Calu3 (cell line): ENCODE measurements at regions not wholly inside any gene's neighbourhood (a gene's known extent, or its start where the extent isn't known, plus 50 kb on each side); places are given as distances from the start of the nearest gene placed in this dataset.

ENCODE experiments used
- BruUV-seq: library from RNA; stranded (reverse); fragments of 400-500 nt; replicated peaks from 2 replicates; lab custom pipeline; 2021; lab: Mats Ljungman, UMichigan
- CTCF ChIA-PET: fragments of 300-600 bp; sonication (Branson Sonifier 250); formaldehyde crosslinking; loops from one replicate; lab custom pipeline; 2022; ENCODE audit warnings: antibody characterized with exemption; lab: Charles Lee
- DNase-seq: peaks from one replicate; pipeline ENCODE4 v3.0.0; 2022
- H3K27ac Mint-ChIP-seq: one replicate; pipeline ENCODE4 v1.8.0; 2022; ENCODE audit warnings: mixed read lengths; ENCODE audit not compliant: unreplicated experiment
- H3K27me3 Mint-ChIP-seq: one replicate; pipeline ENCODE4 v1.8.0; 2022; ENCODE audit warnings: mixed read lengths; ENCODE audit not compliant: unreplicated experiment
- H3K36me3 Mint-ChIP-seq: one replicate; pipeline ENCODE4 v1.8.0; 2022; ENCODE audit warnings: mild to moderate bottlenecking, moderate library complexity, mixed read lengths; ENCODE audit not compliant: insufficient read depth, unreplicated experiment
- H3K4me1 Mint-ChIP-seq: one replicate; pipeline ENCODE4 v1.8.0; 2022; ENCODE audit warnings: mild to moderate bottlenecking, low read depth, mixed read lengths; ENCODE audit not compliant: unreplicated experiment
- H3K4me3 Mint-ChIP-seq: one replicate; pipeline ENCODE4 v1.8.0; 2022; ENCODE audit warnings: mild to moderate bottlenecking, low read depth, moderate library complexity, mixed read lengths; ENCODE audit not compliant: unreplicated experiment
- H3K9me3 Mint-ChIP-seq: one replicate; pipeline ENCODE4 v1.8.0; 2022; ENCODE audit warnings: low read depth, mixed read lengths; ENCODE audit not compliant: unreplicated experiment
- CTCF ChIP-seq: fragments of 200-600 bp; IDR thresholded peaks from one replicate; pipeline ENCODE4 v1.8.0; 2022; ENCODE audit warnings: antibody characterized with exemption; ENCODE audit not compliant: unreplicated experiment
- intact Hi-C: fragments of 100-400 bp; cut with micrococcal nuclease; formaldehyde crosslinking; loops from one replicate; pipeline ENCODE4 v1.10.0; 2022; ENCODE audit not compliant: unreplicated experiment

DNA sequence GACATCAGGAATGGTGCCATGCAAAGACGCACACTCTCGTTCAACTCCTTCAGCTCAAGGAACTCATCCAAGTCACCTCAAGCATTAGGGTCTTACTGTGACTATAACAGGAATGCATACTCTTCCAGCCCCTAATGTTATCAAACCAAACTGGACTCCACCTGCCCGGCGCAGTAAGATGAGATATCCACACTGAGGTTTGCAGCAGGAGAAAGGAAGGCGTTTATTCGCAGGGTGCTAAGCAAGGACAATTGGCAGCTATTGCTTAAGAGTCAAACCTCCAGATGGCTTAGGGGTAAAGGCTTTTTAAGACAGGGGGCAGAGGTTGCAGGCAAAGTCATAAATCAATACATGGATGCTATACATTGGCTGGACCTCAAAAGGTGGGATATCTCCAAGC, 159.4 kb upstream of the TAB2 start:
- CTCF ChIA-PET = no interaction called here
- Mint-ChIP-seq H3K4me1 (peaks cover 7% of the 10 kb centered on the region), H3K36me3 (no peaks in the 10 kb centered on the region), H3K4me3 (no peak overlapping the region), H3K27ac (no peak overlapping the region), H3K27me3 (no peaks in the 10 kb centered on the region), H3K9me3 (no peaks in the 10 kb centered on the region)
- intact Hi-C loops = no loop called here
- no peak for DNase-seq
- TF ChIP-seq CTCF = no peak
- no TSS peak for BruUV-seq

- Mint-ChIP-seq H3K36me3 (no peaks in the 10 kb centered on the region), H3K4me3 (no peak overlapping the region), H3K27ac (no peak overlapping the region), H3K9me3 (no peaks in the 10 kb centered on the region), H3K4me1 (peaks cover 7% of the 10 kb centered on the region), H3K27me3 (no peaks in the 10 kb centered on the region)
- intact Hi-C loops = no loop called here
- peak; percentile 4 for DNase-seq
- TF ChIP-seq CTCF = no peak
- CTCF ChIA-PET = no interaction called here
- no TSS peak for BruUV-seq
These were observed 156.6 kb upstream of the TAB2 start for GRCh38 chr6:149160943-149161342.

DNA sequence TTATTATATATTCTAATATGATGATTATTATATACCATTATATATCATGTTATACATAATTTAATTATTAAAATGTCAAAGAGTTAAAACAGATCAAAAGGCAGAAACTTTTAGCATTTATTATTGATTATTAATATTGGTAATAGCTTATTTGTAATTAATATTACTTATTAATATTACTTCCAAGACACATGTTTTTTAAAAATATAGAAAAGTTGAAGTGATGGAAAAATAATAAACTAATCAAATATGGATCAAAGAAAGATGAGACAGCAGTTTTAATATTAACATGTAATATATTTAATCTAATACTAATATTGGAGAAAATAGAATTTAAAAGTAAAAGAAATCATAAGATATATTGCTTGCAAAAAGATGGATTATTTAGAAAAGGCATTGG, 154.6 kb upstream of the TAB2 start:
- intact Hi-C loops = no loop called here
- no peak for DNase-seq
- Mint-ChIP-seq H3K4me1 (peaks cover 7% of the 10 kb centered on the region), H3K4me3 (no peak overlapping the region), H3K27ac (no peak overlapping the region), H3K9me3 (no peaks in the 10 kb centered on the region), H3K27me3 (no peaks in the 10 kb centered on the region), H3K36me3 (no peaks in the 10 kb centered on the region)
- BruUV-seq = no TSS peak
- CTCF ChIA-PET = no interaction called here
- no peak for TF ChIP-seq CTCF

DNA sequence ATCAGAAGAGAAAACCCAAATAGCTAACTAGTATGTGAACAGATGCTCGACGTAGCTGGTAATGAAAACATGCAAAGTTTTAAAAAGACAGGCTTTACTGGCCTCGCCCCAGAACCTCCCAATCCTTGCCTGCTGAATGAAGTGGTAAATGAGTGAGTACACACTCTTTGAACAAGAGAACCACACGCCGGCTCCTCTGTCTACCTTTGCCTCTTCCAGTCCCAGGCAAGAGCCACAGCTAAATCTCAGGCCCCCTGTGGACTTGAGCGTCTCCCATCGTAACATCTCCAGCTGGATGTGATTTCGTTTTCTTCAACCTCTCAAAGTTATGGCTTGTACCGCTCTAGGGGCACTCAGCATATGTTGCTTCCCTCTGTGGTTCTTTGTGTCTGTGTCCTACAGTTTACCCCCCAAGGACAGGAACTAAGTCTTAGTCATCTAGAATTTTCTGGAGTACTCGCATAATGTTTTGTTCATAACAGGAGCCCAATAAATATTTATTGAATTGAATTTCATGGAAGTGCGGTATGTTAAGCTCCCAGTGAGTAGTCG, 153.2 kb upstream of the TAB2 start:
- Mint-ChIP-seq H3K27me3 (no peaks in the 10 kb centered on the region), H3K27ac (no peak overlapping the region), H3K9me3 (no peaks in the 10 kb centered on the region), H3K4me1 (peaks cover 10% of the 10 kb centered on the region), H3K36me3 (no peaks in the 10 kb centered on the region), H3K4me3 (no peak overlapping the region)
- TF ChIP-seq CTCF = no peak
- intact Hi-C loops = no loop called here
- no peak for DNase-seq
- BruUV-seq = no TSS peak
- CTCF ChIA-PET = no interaction called here
